ENCODE measurements at regions not wholly inside any gene's neighbourhood (a gene's known extent, or its start where the extent isn't known, plus 50 kb on each side); places are given as distances from the start of the nearest gene placed in this dataset.

GRCh38 chr13:44237276-44237767 is 136.3 kb upstream of the SERP2 start:
- intact Hi-C loops (cut with micrococcal nuclease): no loop called here

GRCh38 chr13:44237881-44238421 is 135.7 kb upstream of the SERP2 start:
- intact Hi-C loops (cut with micrococcal nuclease): no loop called here

- intact Hi-C loops (cut with micrococcal nuclease): no loop called here
Observed at GRCh38 chr13:44240611-44241145, 132.9 kb upstream of the SERP2 start.

- intact Hi-C loops (cut with micrococcal nuclease): no loop called here
Observed at GRCh38 chr13:44241638-44242037, 132.0 kb upstream of the SERP2 start.

- intact Hi-C loops (cut with micrococcal nuclease): loop anchor here (1.0 kb wide), 1 partner anchor 196 kb away; no protein-coding TSS in a partner anchor
Observed at GRCh38 chr13:44242766-44243165, 130.9 kb upstream of the SERP2 start.

- intact Hi-C loops (cut with micrococcal nuclease): loop anchor here (1.0 kb wide), 1 partner anchor 195 kb away; no protein-coding TSS in a partner anchor
Observed at GRCh38 chr13:44243198-44243857, 130.3 kb upstream of the SERP2 start.

- intact Hi-C loops (cut with micrococcal nuclease): no loop called here
Observed at GRCh38 chr13:44244288-44244687, 129.3 kb upstream of the SERP2 start.

GRCh38 chr13:44249431-44249836 is 124.2 kb upstream of the SERP2 start:
- intact Hi-C loops (cut with micrococcal nuclease): no loop called here

GRCh38 chr13:44252938-44253337 is 120.7 kb upstream of the SERP2 start:
- intact Hi-C loops (cut with micrococcal nuclease): no loop called here

GRCh38 chr13:44255771-44256364 is 117.8 kb upstream of the SERP2 start:
- intact Hi-C loops (cut with micrococcal nuclease): loop anchor here (5.0 kb wide), 1 partner anchor 181 kb away; no protein-coding TSS in a partner anchor

- intact Hi-C loops (cut with micrococcal nuclease): loop anchor here (2.0 to 5.0 kb wide), 2 partner anchors 17 to 180 kb away; no protein-coding TSS in a partner anchor
Observed at GRCh38 chr13:44257796-44258195, 115.8 kb upstream of the SERP2 start.

- intact Hi-C loops (cut with micrococcal nuclease): loop anchor here (2.0 to 10.0 kb wide), 3 partner anchors 15 to 315 kb away; partner anchors contain the start of gene TSC22D1
Observed at GRCh38 chr13:44259045-44260027, 114.3 kb upstream of the SERP2 start.

GRCh38 chr13:44260336-44260735 is 113.3 kb upstream of the SERP2 start:
- intact Hi-C loops (cut with micrococcal nuclease): loop anchor here (10.0 kb wide), 1 partner anchor 314 kb away; the partner anchor contains the start of gene TSC22D1

GRCh38 chr13:44263751-44264620 is 109.6 kb upstream of the SERP2 start:
- intact Hi-C loops (cut with micrococcal nuclease): loop anchor here (10.0 kb wide), 1 partner anchor 311 kb away; the partner anchor contains the start of gene TSC22D1

GRCh38 chr13:44266305-44266704 is 107.3 kb upstream of the SERP2 start:
- intact Hi-C loops (cut with micrococcal nuclease): loop anchor here (10.0 kb wide), 1 partner anchor 308 kb away; the partner anchor contains the start of gene TSC22D1

GRCh38 chr13:44266772-44267171 is 106.9 kb upstream of the SERP2 start:
- intact Hi-C loops (cut with micrococcal nuclease): loop anchor here (10.0 kb wide), 1 partner anchor 308 kb away; the partner anchor contains the start of gene TSC22D1

- intact Hi-C loops (cut with micrococcal nuclease): loop anchor here (10.0 kb wide), 1 partner anchor 308 kb away; the partner anchor contains the start of gene TSC22D1
Observed at GRCh38 chr13:44267203-44267602, 106.4 kb upstream of the SERP2 start.

GRCh38 chr13:44267980-44268379 is 105.6 kb upstream of the SERP2 start:
- intact Hi-C loops (cut with micrococcal nuclease): loop anchor here (10.0 kb wide), 1 partner anchor 307 kb away; the partner anchor contains the start of gene TSC22D1

GRCh38 chr13:44268980-44269379 is 104.6 kb upstream of the SERP2 start:
- intact Hi-C loops (cut with micrococcal nuclease): loop anchor here (10.0 kb wide), 1 partner anchor 306 kb away; the partner anchor contains the start of gene TSC22D1

Data from T-helper 2 cell treated with Interferon-gamma antibody and Interleukin-4, amounts not matched to agents 100 ng/mL and 5 ng/mL, for 36 hours (primary cell).